OCI-LY3 (cell line): ENCODE measurements at regions not wholly inside any gene's neighbourhood (a gene's known extent, or its start where the extent isn't known, plus 50 kb on each side); places are given as distances from the start of the nearest gene placed in this dataset.

Experiments used
- H2AFZ ChIP-seq: fragments of 200-600, 300-600 bp; shearing (Covaris generic); 2 replicates; pipeline ENCODE4 v1.6.0; 2014; ENCODE audit warnings: antibody characterized with exemption, low read depth, low read length
- H3K27ac ChIP-seq: fragments of 200-600, 300-600 bp; sonication (generic); 2 replicates; pipeline ENCODE4 v1.5.1; 2014; ENCODE audit warnings: mild to moderate bottlenecking, low read length, moderate library complexity, mixed read lengths
- H3K27me3 ChIP-seq: fragments of 200-600, 300-600 bp; sonication (generic); 2 replicates; pipeline ENCODE4 v1.6.1; 2014; ENCODE audit warnings: low read depth, low read length, mixed read lengths
- H3K36me3 ChIP-seq: fragments of 200-600, 300-600 bp; sonication (generic); replicated peaks from 2 replicates; pipeline ENCODE3; 2014; ENCODE audit warnings: low read depth, low read length, mixed read lengths
- H3K4me1 ChIP-seq: fragments of 300-600, 200-600 bp; sonication (generic); 2 replicates; pipeline ENCODE4 v1.6.1; 2014; ENCODE audit warnings: low read length, mixed read lengths
- H3K4me2 ChIP-seq: fragments of 200-600, 300-600 bp; sonication (generic); 2 replicates; pipeline ENCODE4 v1.6.1; 2014; ENCODE audit warnings: low read length, mixed read lengths
- H3K4me3 ChIP-seq: fragments of 300-600, 200-600 bp; sonication (generic); 2 replicates; pipeline ENCODE4 v1.5.1; 2014; ENCODE audit warnings: antibody characterized with exemption, mild to moderate bottlenecking, low read length, moderate library complexity
- H3K79me2 ChIP-seq: fragments of 300-600, 200-600 bp; shearing (Covaris generic); 2 replicates; pipeline ENCODE4 v1.6.1; 2014; ENCODE audit warnings: mild to moderate bottlenecking, low read length, mixed read lengths
- H3K9ac ChIP-seq: fragments of 300-600, 200-600 bp; shearing (Covaris generic); 2 replicates; pipeline ENCODE4 v1.6.0; 2014; ENCODE audit warnings: mild to moderate bottlenecking, low read length, moderate library complexity
- H3K9me3 ChIP-seq: fragments of 200-600, 300-600 bp; shearing (Covaris generic); 2 replicates; pipeline ENCODE4 v1.6.1; 2014; ENCODE audit warnings: low read length, mixed read lengths; ENCODE audit not compliant: insufficient read depth
- H4K20me1 ChIP-seq: fragments of 200-600, 300-600 bp; sonication (generic); 2 replicates; pipeline ENCODE4 v1.6.1; 2016; ENCODE audit warnings: low read length, mixed read lengths; ENCODE audit not compliant: insufficient read depth
- EZH2phosphoT487 ChIP-seq: fragments of 200-600 bp; shearing (Covaris generic); IDR thresholded peaks from 2 replicates; pipeline ENCODE4 v1.6.1; 2018; ENCODE audit warnings: antibody characterized with exemption, mixed run types, low read depth
- TF ChIP-seq, protein P1 (sequence below): fragments of 200-600, 300-600 bp; sonication (generic); IDR thresholded peaks from 2 replicates; pipeline ENCODE4 v1.5.1; 2014; ENCODE audit warnings: antibody characterized with exemption, low read length, low read depth

- H3K4me2 ChIP-seq = no peak overlapping the region
- no peak overlapping the region for H3K9ac ChIP-seq
- no peak overlapping the region for H3K27ac ChIP-seq
- H3K9me3 ChIP-seq = no peaks in the 10 kb centered on the region
- no peaks in the 10 kb centered on the region for H3K27me3 ChIP-seq
- H3K79me2 ChIP-seq = no peaks in the 10 kb centered on the region
- H3K4me1 ChIP-seq = no peaks in the 10 kb centered on the region
- no peaks in the 10 kb centered on the region for H4K20me1 ChIP-seq
- TF ChIP-seq, protein P1, sequence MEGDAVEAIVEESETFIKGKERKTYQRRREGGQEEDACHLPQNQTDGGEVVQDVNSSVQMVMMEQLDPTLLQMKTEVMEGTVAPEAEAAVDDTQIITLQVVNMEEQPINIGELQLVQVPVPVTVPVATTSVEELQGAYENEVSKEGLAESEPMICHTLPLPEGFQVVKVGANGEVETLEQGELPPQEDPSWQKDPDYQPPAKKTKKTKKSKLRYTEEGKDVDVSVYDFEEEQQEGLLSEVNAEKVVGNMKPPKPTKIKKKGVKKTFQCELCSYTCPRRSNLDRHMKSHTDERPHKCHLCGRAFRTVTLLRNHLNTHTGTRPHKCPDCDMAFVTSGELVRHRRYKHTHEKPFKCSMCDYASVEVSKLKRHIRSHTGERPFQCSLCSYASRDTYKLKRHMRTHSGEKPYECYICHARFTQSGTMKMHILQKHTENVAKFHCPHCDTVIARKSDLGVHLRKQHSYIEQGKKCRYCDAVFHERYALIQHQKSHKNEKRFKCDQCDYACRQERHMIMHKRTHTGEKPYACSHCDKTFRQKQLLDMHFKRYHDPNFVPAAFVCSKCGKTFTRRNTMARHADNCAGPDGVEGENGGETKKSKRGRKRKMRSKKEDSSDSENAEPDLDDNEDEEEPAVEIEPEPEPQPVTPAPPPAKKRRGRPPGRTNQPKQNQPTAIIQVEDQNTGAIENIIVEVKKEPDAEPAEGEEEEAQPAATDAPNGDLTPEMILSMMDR = no peak
- TF ChIP-seq EZH2phosphoT487 = no peak
- no peaks in the 10 kb centered on the region for H3K36me3 ChIP-seq
- H3K4me3 ChIP-seq = no peak overlapping the region
- no peak overlapping the region for H2AFZ ChIP-seq
Measured at GRCh38 chr18:37676276-37676675, 110.7 kb upstream of the CELF4 start.

- no peaks in the 10 kb centered on the region for H3K4me1 ChIP-seq
- no peaks in the 10 kb centered on the region for H4K20me1 ChIP-seq
- H3K4me3 ChIP-seq = no peak overlapping the region
- H3K27me3 ChIP-seq = no peaks in the 10 kb centered on the region
- H3K9me3 ChIP-seq = no peaks in the 10 kb centered on the region
- no peak overlapping the region for H2AFZ ChIP-seq
- TF ChIP-seq EZH2phosphoT487 = no peak
- TF ChIP-seq, protein P1 = no peak
- no peak overlapping the region for H3K27ac ChIP-seq
- H3K4me2 ChIP-seq = no peak overlapping the region
- no peaks in the 10 kb centered on the region for H3K79me2 ChIP-seq
- no peak overlapping the region for H3K9ac ChIP-seq
- no peaks in the 10 kb centered on the region for H3K36me3 ChIP-seq
Measured at GRCh38 chr18:37675699-37676098, 110.1 kb upstream of the CELF4 start.

- no peaks in the 10 kb centered on the region for H4K20me1 ChIP-seq
- no peaks in the 10 kb centered on the region for H3K36me3 ChIP-seq
- H3K4me3 ChIP-seq = no peak overlapping the region
- TF ChIP-seq, protein P1 = no peak
- no peak for TF ChIP-seq EZH2phosphoT487
- no peak overlapping the region for H3K27ac ChIP-seq
- no peaks in the 10 kb centered on the region for H3K79me2 ChIP-seq
- no peaks in the 10 kb centered on the region for H3K4me1 ChIP-seq
- no peak overlapping the region for H3K9ac ChIP-seq
- no peaks in the 10 kb centered on the region for H3K9me3 ChIP-seq
- no peak overlapping the region for H2AFZ ChIP-seq
- H3K27me3 ChIP-seq = no peaks in the 10 kb centered on the region
- H3K4me2 ChIP-seq = no peak overlapping the region
Measured at GRCh38 chr18:37674570-37674969, 109.0 kb upstream of the CELF4 start.

DNA sequence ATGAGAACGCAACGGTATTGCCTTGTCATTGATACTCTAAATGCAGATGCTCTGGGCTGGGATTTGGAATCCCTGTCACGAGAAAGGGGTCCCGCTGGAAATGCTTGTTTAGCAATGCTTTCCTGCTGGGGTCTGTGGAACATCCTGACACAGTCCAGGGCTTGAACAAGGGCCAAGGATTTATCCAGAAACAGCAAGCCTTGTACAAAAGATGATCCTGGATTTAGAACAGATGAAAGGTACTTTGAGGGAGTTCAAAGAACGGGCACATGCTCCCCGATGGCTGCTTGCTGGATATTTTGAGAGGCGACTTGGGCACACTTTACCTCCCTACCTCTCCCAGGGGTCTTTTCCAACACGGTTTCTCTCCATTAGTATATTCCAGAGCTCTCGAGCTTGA is 108.1 kb upstream of the CELF4 start:
- H3K4me3 ChIP-seq = no peak overlapping the region
- H3K4me2 ChIP-seq = no peak overlapping the region
- H3K9ac ChIP-seq = no peak overlapping the region
- no peak overlapping the region for H2AFZ ChIP-seq
- H3K9me3 ChIP-seq = no peaks in the 10 kb centered on the region
- H3K27ac ChIP-seq = no peak overlapping the region
- H3K79me2 ChIP-seq = no peaks in the 10 kb centered on the region
- H4K20me1 ChIP-seq = no peaks in the 10 kb centered on the region
- TF ChIP-seq, protein P1 = no peak
- no peak for TF ChIP-seq EZH2phosphoT487
- no peaks in the 10 kb centered on the region for H3K27me3 ChIP-seq
- no peaks in the 10 kb centered on the region for H3K4me1 ChIP-seq
- no peaks in the 10 kb centered on the region for H3K36me3 ChIP-seq
